GM10266 (cell line): ENCODE measurements at regions not wholly inside any gene's neighbourhood (a gene's known extent, or its start where the extent isn't known, plus 50 kb on each side); places are given as distances from the start of the nearest gene placed in this dataset.

Source experiments
- DNase-seq: peaks from one replicate; pipeline ENCODE4 v3.0.0; 2012; ENCODE audit errors: extremely low spot score
- CTCF ChIP-seq: IDR thresholded peaks from 2 replicates; pipeline ENCODE4 v1.5.1; 2012; ENCODE audit warnings: mild to moderate bottlenecking, low read depth; ENCODE audit not compliant: control insufficient read depth, insufficient read depth; ENCODE audit errors: missing control alignments

GRCh38 chr14:87184180-87184579, 808.8 kb downstream of the GALC start:
- TF ChIP-seq CTCF = no peak
- no peak for DNase-seq

GRCh38 chr14:87181288-87181687, 811.7 kb downstream of the GALC start:
- no peak for DNase-seq
- TF ChIP-seq CTCF = no peak

GRCh38 chr14:87179936-87180335, 813.0 kb downstream of the GALC start:
- no peak for DNase-seq
- TF ChIP-seq CTCF = no peak

GRCh38 chr14:87178277-87178676, 814.7 kb downstream of the GALC start:
- DNase-seq = no peak
- no peak for TF ChIP-seq CTCF

- TF ChIP-seq CTCF = no peak
- DNase-seq = no peak
Measured at GRCh38 chr14:87175175-87175574, 817.8 kb downstream of the GALC start.

GRCh38 chr14:87171141-87171540, 821.8 kb downstream of the GALC start:
- no peak for DNase-seq
- no peak for TF ChIP-seq CTCF

- TF ChIP-seq CTCF = no peak
- no peak for DNase-seq
Measured at GRCh38 chr14:87170179-87170578, 822.8 kb downstream of the GALC start.
